Breast epithelium (tissue), 3 donors: ENCODE measurements at regions not wholly inside any gene's neighbourhood (a gene's known extent, or its start where the extent isn't known, plus 50 kb on each side); places are given as distances from the start of the nearest gene placed in this dataset.

Experiments
- CTCF ChIP-seq, 3 donors: fragments of 450-650 bp; IDR thresholded peaks; one replicate each; pipeline ENCODE4 v1.5.1; 2016 to 2017; ENCODE audit warnings: antibody characterized with exemption in 3 of 3, mild to moderate bottlenecking in 3 of 3, moderate library complexity in 3 of 3
- POLR2A ChIP-seq: fragments of 450-650 bp; IDR thresholded peaks from one replicate; pipeline ENCODE4 v1.6.1; 2016; ENCODE audit warnings: antibody characterized with exemption, mild to moderate bottlenecking, moderate library complexity

- no peak for TF ChIP-seq CTCF (IDR thresholded peaks at IDR 0.05)
- TF ChIP-seq POLR2A: no peak
Observed at GRCh38 chr4:123699880-123700771, 303.5 kb downstream of the SPRY1 start.
